ENCODE measurements at regions not wholly inside any gene's neighbourhood (a gene's known extent, or its start where the extent isn't known, plus 50 kb on each side); places are given as distances from the start of the nearest gene placed in this dataset.
A peak's percentile ranks its signal among the peaks of the same experiment; 100 is the strongest.

GRCh38 chr2:18800240-18800971, 211.0 kb upstream of the NT5C1B start (continued):
- TF ChIP-seq ZNF33A (CRISPR knock-in tag; IDR thresholded peaks at IDR 0.05; ENCODE audit: borderline replicate concordance) (no peak; the same call in 1 of the 2 replicates), ZNF737 (CRISPR knock-in tag; IDR thresholded peaks at IDR 0.05; ENCODE audit: borderline replicate concordance) (no peak; the same call in 1 of the 2 replicates), ZNF577 (CRISPR knock-in tag; IDR thresholded peaks at IDR 0.05; ENCODE audit: borderline replicate concordance, low read depth) (0 out of 2 replicates have a peak, but pooled peaks have one; percentile 11), SOX13 (IDR thresholded peaks at IDR 0.05) (peak; percentile 98), SOX13 (CRISPR knock-in tag; conservative IDR thresholded peaks at IDR 0.05 in 1 of 2, IDR thresholded peaks at IDR 0.05 in 1 of 2) (peak in 1 of 2 experiments; percentile 99; a peak in 2 of 4 replicates), FOXJ3 (CRISPR knock-in tag; IDR thresholded peaks at IDR 0.05; ENCODE audit: borderline replicate concordance) (peak; percentile 100), U2AF1 (optimal IDR thresholded peaks at IDR 0.05; ENCODE audit: low read depth, low read length) (no peak), ZNF30 (CRISPR knock-in tag; IDR thresholded peaks at IDR 0.05) (no peak), ZNF609 (CRISPR knock-in tag; IDR thresholded peaks at IDR 0.05; ENCODE audit: borderline replicate concordance) (peak; percentile 100), REST (IDR thresholded peaks at IDR 0.05; ENCODE audit: borderline replicate concordance in 1 of 2, low read depth in 1 of 2, low read length in 2 of 2) (peak in 1 of 2 experiments; percentile 89; a peak in 2 of 4 replicates), ZBTB10 (CRISPR knock-in tag; IDR thresholded peaks at IDR 0.05; ENCODE audit: borderline replicate concordance) (no peak), NCOA5 (CRISPR knock-in tag; IDR thresholded peaks at IDR 0.05) (0 out of 2 replicates have a peak, but pooled peaks have one; percentile 86), SIX1 (CRISPR knock-in tag; IDR thresholded peaks at IDR 0.05; ENCODE audit: borderline replicate concordance) (peak; percentile 97), RNF2 (conservative IDR thresholded peaks at IDR 0.05; ENCODE audit: low read depth) (peak; percentile 94; the same call in 1 of the 2 replicates), ZNF484 (CRISPR knock-in tag; IDR thresholded peaks at IDR 0.05; ENCODE audit: borderline replicate concordance, low read depth) (0 out of 2 replicates have a peak, but pooled peaks have one; percentile 67)
